SKM-1 treated with dmso at 0.1 percent for 144 hours (cell line): ENCODE measurements at regions not wholly inside any gene's neighbourhood (a gene's known extent, or its start where the extent isn't known, plus 50 kb on each side); places are given as distances from the start of the nearest gene placed in this dataset.

Experiments
- DNase-seq: peaks from one replicate; lab custom pipeline; 2025; ENCODE audit not compliant: unreplicated experiment; lab: John Stamatoyannopoulos, UW

DNA sequence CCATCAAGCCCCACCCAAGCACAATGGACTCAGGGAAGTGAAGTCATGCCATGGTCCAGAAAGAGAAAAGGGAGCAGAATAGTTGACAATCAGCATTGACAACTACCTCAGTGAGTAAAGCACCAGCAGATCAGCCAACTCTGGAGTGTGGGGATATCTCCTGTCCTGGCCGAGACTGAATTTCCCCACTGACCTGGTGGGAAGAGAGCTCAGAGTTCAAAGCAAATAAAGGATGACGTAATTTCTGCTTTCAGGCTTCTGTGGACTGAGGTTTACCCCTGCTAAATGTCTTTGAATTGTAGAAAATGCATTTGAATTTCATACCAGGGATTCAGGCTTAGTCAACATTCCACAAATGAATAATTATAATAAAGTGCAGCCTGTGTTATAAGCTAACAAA is 152.9 kb downstream of the CBLN1 start:
- no peak for DNase-seq

DNA sequence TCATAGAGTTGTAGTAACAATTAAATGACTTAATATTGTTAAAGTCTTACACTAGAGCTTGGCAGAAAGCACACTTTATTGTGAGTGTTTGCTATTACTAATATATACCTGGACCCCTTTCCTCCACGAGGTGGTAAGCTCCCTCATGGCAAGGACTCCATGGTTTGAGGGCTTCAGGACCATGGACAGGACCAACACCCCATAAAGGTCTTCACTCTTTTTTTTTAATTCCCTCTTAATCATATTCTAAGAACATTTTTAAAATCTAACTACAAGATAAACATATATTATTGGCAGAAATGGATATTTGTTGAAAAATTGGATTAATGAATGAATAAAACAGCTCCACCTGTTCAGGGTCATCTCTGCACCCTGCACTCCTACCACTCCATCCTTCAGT is 154.5 kb downstream of the CBLN1 start:
- DNase-seq: no peak

DNA sequence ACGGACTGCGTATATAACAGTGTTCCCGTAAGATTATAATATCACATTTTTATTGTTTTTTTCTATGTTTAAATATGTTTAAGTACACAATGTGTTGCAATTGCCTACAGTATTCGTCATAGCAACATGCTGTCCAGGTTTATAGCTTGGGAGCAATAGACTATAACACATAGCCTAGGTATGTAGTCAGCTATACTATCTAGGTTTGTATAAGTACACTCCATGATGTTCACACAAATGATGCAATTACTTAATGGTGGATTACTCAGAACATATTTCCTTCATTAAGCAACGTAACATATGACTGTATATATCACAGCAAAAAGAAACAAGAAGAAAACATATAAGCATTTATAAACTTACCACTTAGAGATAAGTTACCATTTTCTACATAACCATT is 160.0 kb downstream of the CBLN1 start:
- no peak for DNase-seq

DNA sequence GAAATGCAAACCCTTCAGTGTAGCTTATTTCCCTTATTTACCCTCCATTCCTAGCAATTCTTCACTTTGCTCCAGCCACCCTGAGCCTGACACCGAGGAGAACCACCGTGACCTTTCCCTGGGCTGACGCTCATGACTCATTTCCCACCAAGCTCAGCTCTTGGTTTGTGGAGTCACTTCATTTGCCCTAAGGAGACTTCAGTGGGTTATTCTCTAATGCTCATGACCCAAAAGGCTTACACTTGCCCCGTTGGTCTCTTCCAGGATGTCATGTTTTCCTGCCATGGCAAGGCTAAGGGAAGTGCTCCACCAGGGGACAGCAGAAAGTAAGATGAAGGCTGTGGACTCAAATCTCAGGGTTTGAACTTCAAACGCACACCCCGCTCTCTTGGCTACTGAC is 161.0 kb downstream of the CBLN1 start:
- DNase-seq: no peak

DNA sequence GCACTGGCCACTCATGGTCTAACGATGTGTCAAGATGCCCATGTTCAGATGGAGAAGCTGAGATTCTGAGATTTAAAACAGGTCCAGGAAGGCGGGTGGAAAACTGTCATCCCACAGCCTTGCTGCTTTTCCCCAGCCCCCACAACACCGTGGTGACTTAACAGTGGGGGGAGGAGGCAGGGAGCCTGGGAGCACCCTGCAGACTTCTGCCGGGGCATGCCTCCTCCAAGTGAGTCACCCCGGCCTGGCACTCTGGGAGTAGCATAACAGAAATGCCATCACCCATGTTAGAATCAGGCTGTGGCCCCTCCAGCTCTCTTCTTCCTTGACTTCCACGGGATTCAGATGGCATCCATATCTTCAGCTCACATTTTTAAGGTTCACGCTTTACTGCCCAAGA is 164.8 kb downstream of the CBLN1 start:
- no peak for DNase-seq

DNA sequence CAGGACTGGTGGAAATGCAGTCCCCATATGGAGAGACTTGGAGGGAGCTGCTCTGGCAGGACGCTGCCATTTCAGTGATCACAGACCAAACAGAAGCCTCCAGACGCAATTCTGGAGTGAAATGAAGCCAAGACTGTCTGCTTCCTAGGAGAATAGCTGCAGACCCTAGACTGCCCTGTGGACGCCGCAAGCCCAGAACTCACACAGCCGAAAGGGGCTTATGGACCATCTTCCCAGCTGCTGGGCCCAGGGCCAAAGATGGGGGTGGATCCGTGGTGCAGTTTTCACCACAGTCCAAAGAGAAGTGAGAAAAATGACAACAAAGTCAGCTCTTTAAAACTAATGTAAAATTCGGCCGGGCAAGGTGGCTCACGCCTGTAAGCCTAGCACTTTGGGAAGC is 165.7 kb downstream of the CBLN1 start:
- DNase-seq: no peak

DNA sequence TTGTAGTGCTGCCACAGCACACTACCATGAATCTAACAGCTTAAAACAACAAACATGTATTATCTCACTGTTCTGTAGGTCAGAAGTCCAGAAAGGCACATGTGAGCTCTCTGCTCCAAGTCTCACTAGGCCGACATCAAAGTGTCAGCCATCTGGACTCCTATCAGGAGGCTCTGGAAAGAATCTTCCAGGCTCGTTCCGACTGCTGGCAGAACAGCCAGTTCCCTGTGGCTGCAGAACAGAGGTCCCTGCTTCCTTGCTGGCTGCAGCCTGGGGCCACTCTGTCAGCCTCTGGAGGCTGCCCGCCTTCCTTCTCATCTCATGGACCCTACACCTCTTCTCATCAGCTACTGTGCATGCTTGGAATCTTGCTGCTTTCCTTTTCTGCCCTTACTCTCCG is 168.9 kb downstream of the CBLN1 start:
- no peak for DNase-seq

DNA sequence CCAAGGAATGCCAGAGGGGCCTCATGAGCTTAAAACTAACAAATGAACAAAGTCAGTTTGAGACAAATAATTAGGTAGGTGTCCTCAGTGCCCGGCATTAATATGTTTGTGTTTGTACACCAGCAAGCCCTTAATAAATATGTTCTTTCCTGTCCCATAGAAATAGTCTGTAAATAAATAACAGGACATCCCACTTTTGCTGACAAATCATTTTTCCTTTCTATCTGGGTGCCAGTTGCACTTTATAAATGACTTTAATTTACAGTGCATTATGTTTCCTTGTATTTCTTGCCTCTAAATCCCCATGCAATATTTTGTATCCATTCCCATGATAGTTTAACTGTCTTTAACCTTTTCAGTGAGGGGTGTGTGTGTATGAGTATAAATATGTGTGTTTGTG is 170.3 kb downstream of the CBLN1 start:
- DNase-seq: no peak

DNA sequence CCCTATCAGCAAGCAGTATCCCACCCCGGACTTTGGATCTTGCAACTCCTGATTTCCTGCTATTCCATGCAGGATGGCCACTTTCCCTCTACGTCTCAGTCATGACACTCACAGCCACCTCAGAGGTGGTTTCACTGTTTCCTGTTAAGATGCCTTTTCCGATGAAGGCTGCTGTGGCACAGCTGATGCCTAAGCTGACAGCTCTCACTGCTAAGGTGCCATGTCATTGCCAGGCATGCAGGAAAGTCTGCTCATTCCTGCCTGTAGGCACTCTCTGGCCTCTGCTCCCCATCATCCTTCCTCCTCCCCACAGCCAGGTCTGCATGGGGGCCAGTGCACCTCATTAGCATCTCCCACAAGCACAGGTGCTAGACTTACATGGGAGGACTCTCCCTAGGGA is 173.0 kb downstream of the CBLN1 start:
- no peak for DNase-seq

DNA sequence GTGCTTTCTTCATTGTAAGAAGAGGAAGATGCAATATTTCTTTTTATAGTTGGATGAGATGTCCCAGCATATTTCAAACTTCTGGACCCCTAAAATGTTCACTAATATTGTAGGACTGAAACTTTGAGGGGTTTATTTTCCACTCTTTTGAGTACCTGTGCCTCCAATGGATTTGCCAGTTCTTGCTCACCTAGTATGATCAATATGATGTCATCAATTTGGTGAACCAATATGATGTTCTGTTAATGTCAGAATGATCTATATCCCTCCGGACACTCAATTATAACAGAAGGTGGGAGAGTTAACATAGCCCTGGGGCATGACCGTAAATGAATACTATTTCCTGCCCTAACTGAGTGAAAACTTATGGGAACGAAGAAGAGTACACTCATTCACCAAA is 178.3 kb downstream of the CBLN1 start:
- DNase-seq: no peak

DNA sequence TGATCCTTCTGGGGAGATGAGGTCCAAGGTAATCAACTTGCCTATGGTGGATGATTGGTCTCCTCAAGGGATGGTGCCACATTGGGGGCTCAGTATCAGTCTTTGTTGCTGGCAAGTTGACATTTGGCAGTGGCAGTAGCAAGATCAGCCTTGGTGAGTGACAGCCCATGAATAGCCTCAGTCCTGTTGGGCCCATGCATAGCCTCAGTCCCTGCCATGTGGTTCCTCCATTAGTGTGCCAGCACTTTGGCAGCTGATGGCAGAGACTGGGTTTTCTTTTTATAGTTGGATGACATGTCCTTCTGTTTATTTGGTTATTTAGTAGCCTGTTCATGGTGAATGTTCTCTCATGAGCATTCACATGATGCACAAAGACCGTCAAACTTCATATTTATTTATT is 179.6 kb downstream of the CBLN1 start:
- DNase-seq: no peak

DNA sequence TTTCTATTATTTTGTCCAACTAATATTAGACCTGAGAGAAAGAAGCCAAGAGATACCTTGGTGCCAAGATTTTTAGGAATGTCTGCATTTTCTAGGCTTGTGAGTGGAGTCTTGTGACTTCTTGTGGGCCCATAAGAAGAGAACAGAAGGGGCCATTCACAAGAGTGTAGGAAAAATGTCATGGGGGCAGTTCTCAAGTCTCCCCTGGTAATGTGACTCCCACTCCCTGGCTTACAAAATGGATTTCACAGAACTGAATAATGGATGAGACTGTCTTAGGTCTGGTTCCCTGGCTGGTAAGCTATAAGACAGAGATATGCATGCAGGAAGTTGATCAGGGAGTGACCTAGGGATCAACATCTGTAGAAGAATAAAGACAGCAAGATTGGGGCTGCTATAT is 181.3 kb downstream of the CBLN1 start:
- DNase-seq: no peak

DNA sequence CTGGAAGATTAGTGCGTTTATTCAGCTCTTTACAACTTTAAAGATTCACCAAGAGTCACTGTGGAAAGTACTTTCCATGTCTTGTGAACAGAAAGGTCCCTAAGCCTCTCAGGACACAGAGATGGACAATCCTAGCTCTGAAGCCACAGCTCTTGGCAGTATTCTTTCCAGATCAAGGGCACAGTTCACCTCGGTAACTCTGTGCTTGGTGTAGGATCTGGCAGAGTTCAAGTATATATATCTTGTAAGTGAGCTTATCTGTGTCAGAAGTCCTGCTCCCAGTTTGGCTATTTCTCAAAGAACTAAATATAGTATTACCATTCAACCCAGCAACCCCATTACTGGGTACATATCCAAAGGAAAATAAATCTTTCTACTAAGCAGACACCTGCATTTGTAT is 183.7 kb downstream of the CBLN1 start:
- no peak for DNase-seq

DNA sequence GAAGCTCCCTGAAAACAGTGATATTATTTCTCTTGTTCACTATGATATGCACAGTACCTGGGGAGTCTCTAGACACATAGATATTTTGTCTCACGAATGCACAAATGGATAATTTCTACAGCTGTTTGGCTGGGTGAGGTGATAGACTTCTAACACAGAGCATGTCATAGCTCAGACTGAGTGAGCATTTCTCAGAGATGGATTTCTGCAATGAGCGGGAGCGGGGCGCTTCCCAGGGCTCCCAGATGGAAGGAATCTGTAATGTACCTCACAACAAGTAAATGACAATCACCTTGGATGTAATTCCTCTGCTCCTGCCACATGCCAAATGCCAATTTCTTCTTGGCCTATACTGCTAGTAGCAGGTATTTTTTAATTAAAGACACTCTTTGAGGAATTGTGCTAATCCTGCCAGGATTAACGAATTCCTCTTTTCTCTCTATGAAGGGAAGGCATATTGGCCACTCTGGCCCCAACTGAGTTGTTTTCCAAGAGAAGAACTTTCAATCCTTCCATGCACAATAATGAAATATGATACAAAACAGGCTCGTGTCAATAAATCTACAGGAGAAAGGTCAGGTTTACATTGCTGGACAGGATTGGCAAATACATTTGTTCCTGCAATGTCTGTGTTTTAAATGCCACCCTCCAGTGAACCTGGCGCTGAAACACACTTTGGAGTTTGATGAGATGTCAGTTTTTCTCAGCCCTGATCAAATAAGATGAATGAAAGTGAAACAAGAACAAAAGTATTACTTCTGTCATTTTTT is 185.3 kb downstream of the CBLN1 start:
- no peak for DNase-seq

DNA sequence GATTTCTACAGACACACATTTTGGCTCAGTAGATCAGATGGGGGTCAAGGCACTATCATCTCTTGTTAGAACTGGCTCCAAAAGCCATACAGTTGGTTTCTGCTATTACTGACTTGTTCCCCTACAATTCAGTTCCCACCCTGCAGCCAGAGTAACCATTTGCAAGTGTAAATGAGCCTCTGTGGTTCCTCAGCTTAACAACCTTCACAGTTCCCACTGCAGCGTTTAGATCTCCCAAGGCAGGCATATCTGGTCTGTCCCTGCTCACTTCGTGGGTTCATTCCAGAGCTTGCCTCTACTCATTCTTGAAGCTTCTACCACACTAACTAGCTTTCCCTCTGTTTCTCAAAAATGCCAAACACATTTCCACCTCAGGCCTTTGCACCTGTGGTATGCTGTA is 186.1 kb downstream of the CBLN1 start:
- DNase-seq: no peak

DNA sequence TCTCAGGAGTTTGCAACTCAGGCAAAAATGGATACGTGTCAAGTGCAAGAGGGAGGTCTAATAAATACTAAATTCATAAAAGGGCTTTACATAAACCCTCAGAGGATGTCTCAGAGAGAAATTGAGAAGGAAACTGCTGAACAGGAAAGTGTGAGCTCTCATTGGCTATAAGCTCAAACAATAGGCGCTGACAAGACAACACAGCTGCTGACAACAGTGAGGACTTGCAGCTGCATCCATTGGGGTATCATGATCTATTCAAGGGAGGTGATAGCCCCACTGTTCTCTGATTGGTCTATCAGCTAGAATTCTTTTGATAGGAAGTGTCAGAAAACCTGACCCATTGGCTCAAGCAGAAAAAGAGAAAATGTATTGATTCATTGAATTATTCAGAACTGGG is 187.2 kb downstream of the CBLN1 start:
- DNase-seq: no peak

DNA sequence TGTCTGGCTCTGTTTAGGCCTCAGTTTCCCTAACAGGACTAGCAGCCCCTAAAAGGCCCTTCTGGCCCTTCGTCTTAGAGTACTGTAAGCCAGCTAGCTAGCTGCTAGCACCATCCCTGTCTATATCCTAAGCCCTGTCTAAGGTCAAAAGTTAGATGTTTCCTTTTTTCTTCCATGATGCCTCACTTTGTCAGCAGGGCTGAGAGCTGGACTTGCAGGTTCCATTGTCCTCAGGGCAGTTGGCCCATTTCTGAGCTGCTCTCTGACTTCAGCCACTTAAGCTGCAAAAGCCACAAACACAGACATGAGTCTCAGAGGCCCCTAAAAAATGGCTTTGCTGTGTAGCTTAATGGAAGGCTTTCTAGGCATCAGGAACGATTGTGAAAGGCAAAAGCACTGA is 187.7 kb downstream of the CBLN1 start:
- no peak for DNase-seq

DNA sequence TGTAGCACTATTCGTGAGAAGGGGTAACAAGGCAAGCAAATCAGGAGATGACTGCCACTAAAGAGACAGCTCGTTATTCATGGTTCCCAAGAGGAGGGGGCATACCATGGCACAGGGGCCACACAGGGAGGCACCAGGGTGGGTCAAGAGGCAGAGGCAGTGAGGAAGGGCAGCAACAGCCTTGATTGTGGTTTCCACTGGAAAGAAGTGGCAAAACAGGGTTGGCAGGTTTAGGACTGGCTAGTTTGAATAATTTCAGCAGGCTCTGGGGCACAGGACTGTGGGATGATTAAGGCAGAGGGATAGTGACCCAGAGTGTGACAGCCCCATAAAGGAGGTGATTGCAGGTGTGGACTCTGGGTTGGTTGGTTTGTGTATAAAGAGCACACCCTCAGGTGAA is 188.9 kb downstream of the CBLN1 start:
- DNase-seq: no peak

DNA sequence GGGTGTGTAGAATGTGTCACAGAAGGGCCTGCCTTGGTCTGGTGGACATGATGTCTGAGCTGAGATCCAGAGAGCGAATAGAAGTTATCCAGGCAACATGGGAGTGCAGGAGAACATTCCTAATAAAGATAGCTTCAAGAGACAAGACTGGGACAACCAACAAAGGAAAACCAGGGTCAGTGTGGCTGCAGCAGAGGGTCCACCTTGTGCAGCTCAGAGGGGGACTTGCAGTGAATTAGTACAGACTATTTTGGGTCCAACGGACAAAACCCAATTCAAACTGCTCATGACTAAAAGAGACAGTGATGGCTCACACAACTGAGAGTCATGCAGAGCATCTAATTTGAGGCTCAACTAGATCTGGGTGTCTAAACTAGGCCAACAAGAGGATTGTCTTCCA is 192.1 kb downstream of the CBLN1 start:
- DNase-seq: no peak

DNA sequence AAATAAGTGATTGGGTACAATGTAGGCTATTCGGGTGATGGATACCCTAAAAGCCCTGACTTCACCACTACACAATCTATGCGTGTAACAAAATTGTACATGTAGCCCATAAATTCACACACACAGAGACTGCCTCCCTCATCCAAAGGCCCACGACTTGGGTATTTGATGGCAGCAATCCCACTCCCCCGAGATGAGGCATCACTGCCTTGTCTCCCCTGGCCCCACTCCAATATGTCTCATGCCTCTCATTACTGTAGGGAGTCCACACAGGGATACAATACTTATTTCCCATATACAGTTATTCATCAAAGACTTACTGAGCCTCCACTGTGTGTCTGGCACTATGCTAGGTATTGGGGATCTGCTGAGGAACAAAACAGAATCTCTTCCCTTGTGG is 192.6 kb downstream of the CBLN1 start:
- DNase-seq: no peak

DNA sequence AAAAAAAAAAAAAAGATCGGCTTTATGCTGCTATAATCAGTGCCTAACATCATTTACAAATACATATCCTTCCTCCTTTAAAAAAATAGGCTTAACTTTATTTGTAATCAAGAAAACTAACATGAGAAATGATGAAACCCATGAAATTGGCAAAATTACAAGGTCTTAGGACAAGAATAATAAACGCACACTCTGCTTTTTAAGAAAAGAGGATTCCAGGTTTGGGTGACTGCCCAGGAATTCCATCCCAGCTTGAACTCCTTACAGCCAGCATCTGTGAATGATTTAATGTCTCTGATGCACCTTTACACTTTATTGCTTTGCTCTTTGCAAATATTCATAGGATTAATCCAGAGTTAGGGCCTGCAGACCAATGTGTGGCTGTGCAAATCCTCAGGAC is 196.0 kb downstream of the CBLN1 start:
- DNase-seq: no peak

DNA sequence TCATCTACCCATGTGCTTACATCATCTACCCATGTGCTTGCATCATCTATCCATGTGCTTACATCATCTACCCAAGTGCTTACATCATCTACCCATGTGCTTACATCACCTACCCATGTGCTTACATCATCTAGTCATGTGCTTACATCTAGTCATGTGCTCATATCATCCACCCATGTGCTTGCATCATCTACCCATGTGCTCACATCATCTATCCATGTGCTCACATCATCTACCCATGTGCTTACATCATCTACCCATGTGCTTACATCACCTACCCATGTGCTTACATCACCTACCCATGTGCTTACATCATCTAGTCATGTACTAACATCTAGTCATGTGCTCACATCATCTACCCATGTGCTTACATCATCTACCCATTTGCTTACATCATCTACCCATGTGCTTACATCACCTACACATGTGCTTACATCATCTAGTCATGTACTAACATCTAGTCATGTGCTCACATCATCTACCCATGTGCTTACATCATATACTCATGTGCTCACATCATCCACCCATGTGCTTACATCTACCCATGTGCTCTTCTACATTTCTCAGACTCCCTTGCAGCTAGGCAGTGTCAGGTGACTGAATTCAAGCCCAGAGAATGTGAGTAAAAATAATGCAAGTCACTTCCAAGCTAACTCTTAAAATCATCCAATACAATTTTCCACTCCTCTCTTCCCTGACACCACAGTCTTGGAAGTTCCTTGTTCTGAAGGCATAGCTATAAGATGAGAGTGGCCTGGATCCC is 196.8 kb downstream of the CBLN1 start:
- DNase-seq: no peak

DNA sequence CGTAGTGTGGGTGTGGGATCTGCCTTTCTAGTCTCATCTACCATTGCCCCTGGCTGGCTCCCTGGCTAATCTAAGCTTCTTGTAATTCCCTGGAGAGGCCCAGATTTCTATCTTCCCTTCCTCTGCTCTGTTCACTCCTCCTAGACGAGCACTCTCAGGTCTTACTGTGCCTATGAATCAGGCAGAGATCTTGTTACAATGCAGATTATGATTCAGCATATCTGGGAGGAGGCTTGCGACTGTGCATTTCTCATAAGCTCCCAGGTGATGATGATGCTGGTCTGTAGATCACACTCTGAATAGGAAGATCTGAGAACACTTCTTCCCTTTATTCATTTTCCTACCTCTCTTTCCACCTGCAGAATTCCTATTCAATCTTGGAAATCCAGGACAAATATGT is 200.1 kb downstream of the CBLN1 start:
- DNase-seq: no peak
